ENCODE measurements at regions not wholly inside any gene's neighbourhood (a gene's known extent, or its start where the extent isn't known, plus 50 kb on each side); places are given as distances from the start of the nearest gene placed in this dataset.

DNA sequence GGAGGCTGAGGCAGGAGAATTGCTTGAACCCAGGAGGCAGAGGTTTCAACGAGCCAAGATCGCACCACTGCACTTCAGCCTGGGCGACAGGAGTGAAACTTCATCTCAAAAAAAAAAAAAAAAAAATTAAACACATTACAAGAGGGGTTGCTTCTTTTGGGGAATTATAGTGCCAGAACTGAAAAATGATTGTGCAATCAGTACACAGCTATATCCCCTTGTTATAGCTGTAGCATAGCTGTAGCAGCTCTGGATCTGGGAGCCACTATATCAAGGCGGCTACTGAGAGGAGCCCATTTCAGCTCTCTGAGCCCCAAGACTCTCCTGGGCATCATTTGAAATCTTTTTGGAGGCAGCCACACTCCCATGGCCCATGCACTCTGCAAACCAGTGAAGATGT lies 334.3 kb downstream of the TFAP2A start:
- TF ChIP-seq GATA3 (IDR thresholded peaks at IDR 0.05; ENCODE audit: low read depth, low read length) (no peak), GATA2 (IDR thresholded peaks at IDR 0.05; ENCODE audit: low read depth, low read length) (no peak)

Measured in SH-SY5Y (cell line).